ENCODE measurements at regions not wholly inside any gene's neighbourhood (a gene's known extent, or its start where the extent isn't known, plus 50 kb on each side); places are given as distances from the start of the nearest gene placed in this dataset.

GRCh38 chr14:57089901-57090300 is 178.8 kb downstream of the EXOC5 start:
- Histone ChIP-seq H3K27ac (ENCODE audit: extremely low read depth, low read depth, low read length) (no peak overlapping the region), H3K4me2 (ENCODE audit: insufficient read depth, low read length) (no peak overlapping the region), H3K79me2 (ENCODE audit: control insufficient read depth, insufficient read depth, low read length) (no peaks in the 10 kb centered on the region), H3K9me1 (ENCODE audit: control insufficient read depth, insufficient read depth, low read length) (no peaks in the 10 kb centered on the region), H2AFZ (ENCODE audit: low read depth, low read length) (no peak overlapping the region), H3K36me3 (ENCODE audit: control insufficient read depth, insufficient read depth, low read length) (no peaks in the 10 kb centered on the region), H4K20me1 (replicated peaks; ENCODE audit: control insufficient read depth, insufficient read depth, low read length) (no peaks in the 10 kb centered on the region), H3K27me3 (ENCODE audit: control insufficient read depth in 2 of 2, insufficient read depth in 2 of 2, low read length in 2 of 2) (no peaks in the 10 kb centered on the region; a peak in 1 of 5 replicates), H3K4me3 (no peak overlapping the region), H3K9ac (ENCODE audit: insufficient read depth in 1 of 2, low read depth in 2 of 2, low read length in 2 of 2) (no peak overlapping the region), H3K9me3 (replicated peaks; ENCODE audit: control insufficient read depth, insufficient read depth, low read depth, low read length) (no peaks in the 10 kb centered on the region), H3K4me1 (replicated peaks in 1 of 2; ENCODE audit: control insufficient read depth in 2 of 2, insufficient read depth in 2 of 2, low read length in 2 of 2) (no peaks in the 10 kb centered on the region)
- in situ Hi-C loops (cut with MboI): no loop called here
- POLR2A ChIA-PET: no interaction called here
- ATAC-seq: no peak
- no TSS peak for BruUV-seq (replicated peaks)
- TF ChIP-seq ZNF217 (CRISPR knock-in tag; IDR thresholded peaks at IDR 0.05) (no peak), SAFB (IDR thresholded peaks at IDR 0.05; ENCODE audit: borderline replicate concordance, low read depth, low read length) (no peak), TAF15 (IDR thresholded peaks at IDR 0.05; ENCODE audit: low read depth, low read length) (no peak)
- TF ChIP-seq, protein P1, sequence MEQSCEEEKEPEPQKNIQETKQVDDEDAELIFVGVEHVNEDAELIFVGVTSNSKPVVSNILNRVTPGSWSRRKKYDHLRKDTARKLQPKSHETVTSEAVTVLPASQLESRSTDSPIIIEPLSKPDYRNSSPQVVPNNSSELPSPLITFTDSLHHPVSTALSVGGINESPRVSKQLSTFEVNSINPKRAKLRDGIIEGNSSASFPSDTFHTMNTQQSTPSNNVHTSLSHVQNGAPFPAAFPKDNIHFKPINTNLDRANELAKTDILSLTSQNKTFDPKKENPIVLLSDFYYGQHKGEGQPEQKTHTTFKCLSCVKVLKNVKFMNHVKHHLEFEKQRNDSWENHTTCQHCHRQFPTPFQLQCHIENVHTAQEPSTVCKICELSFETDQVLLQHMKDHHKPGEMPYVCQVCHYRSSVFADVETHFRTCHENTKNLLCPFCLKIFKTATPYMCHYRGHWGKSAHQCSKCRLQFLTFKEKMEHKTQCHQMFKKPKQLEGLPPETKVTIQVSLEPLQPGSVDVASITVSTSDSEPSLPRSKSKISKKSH (CRISPR knock-in tag; IDR thresholded peaks at IDR 0.05): no peak
- intact Hi-C loops (cut with micrococcal nuclease): no loop called here
- CTCF ChIA-PET (ENCODE audit: low intra/inter-chr PET ratio): no interaction called here
- 0% methylated on average over 2 of the region's 2 CpGs for WGBS (ENCODE audit: insufficient coverage, low coverage, missing lambda C conversion rate)
- DNase-seq (ENCODE audit: extremely low read depth in 1 of 4, low spot score in 3 of 4): no peak
- FAIRE-seq: no peak

GRCh38 chr14:57087841-57088240 is 180.9 kb downstream of the EXOC5 start:
- no TSS peak for BruUV-seq (replicated peaks)
- CTCF ChIA-PET (ENCODE audit: low intra/inter-chr PET ratio): no interaction called here
- intact Hi-C loops (cut with micrococcal nuclease) (no loop called here), in situ Hi-C loops (cut with MboI) (no loop called here)
- 0% methylated on average over 2 of the region's 2 CpGs for WGBS (ENCODE audit: insufficient coverage, low coverage, missing lambda C conversion rate)
- no peaks in the 10 kb centered on the region for H4K20me1 ChIP-seq (replicated peaks; ENCODE audit: control insufficient read depth, insufficient read depth, low read length)
- no peaks in the 10 kb centered on the region for H3K36me3 ChIP-seq (ENCODE audit: control insufficient read depth, insufficient read depth, low read length)
- no peak for DNase-seq (ENCODE audit: extremely low read depth in 1 of 4, low spot score in 3 of 4)
- H3K79me2 ChIP-seq (ENCODE audit: control insufficient read depth, insufficient read depth, low read length): no peaks in the 10 kb centered on the region
- ATAC-seq: no peak
- POLR2A ChIA-PET: interaction anchor here (0.6 kb wide), 1 partner anchor 41 kb away, joined by 3 read pairs; no protein-coding TSS in a partner anchor
- no peak for FAIRE-seq
- no peaks in the 10 kb centered on the region for H3K9me1 ChIP-seq (ENCODE audit: control insufficient read depth, insufficient read depth, low read length)
- no peaks in the 10 kb centered on the region; a peak in 1 of 5 replicates for H3K4me1 ChIP-seq (replicated peaks in 1 of 2; ENCODE audit: control insufficient read depth in 2 of 2, insufficient read depth in 2 of 2, low read length in 2 of 2)
- H2AFZ ChIP-seq (ENCODE audit: low read depth, low read length): no peak overlapping the region
- no peak overlapping the region for H3K4me2 ChIP-seq (ENCODE audit: insufficient read depth, low read length)
- no peaks in the 10 kb centered on the region for H3K9me3 ChIP-seq (replicated peaks; ENCODE audit: control insufficient read depth, insufficient read depth, low read depth, low read length)
- H3K4me3 ChIP-seq: no peak overlapping the region
- H3K27me3 ChIP-seq (ENCODE audit: control insufficient read depth in 2 of 2, insufficient read depth in 2 of 2, low read length in 2 of 2): no peaks in the 10 kb centered on the region; a peak in 1 of 5 replicates
- no peak overlapping the region for H3K27ac ChIP-seq (ENCODE audit: extremely low read depth, low read depth, low read length)
- H3K9ac ChIP-seq (ENCODE audit: insufficient read depth in 1 of 2, low read depth in 2 of 2, low read length in 2 of 2): no peak overlapping the region
- TF ChIP-seq, protein P2, sequence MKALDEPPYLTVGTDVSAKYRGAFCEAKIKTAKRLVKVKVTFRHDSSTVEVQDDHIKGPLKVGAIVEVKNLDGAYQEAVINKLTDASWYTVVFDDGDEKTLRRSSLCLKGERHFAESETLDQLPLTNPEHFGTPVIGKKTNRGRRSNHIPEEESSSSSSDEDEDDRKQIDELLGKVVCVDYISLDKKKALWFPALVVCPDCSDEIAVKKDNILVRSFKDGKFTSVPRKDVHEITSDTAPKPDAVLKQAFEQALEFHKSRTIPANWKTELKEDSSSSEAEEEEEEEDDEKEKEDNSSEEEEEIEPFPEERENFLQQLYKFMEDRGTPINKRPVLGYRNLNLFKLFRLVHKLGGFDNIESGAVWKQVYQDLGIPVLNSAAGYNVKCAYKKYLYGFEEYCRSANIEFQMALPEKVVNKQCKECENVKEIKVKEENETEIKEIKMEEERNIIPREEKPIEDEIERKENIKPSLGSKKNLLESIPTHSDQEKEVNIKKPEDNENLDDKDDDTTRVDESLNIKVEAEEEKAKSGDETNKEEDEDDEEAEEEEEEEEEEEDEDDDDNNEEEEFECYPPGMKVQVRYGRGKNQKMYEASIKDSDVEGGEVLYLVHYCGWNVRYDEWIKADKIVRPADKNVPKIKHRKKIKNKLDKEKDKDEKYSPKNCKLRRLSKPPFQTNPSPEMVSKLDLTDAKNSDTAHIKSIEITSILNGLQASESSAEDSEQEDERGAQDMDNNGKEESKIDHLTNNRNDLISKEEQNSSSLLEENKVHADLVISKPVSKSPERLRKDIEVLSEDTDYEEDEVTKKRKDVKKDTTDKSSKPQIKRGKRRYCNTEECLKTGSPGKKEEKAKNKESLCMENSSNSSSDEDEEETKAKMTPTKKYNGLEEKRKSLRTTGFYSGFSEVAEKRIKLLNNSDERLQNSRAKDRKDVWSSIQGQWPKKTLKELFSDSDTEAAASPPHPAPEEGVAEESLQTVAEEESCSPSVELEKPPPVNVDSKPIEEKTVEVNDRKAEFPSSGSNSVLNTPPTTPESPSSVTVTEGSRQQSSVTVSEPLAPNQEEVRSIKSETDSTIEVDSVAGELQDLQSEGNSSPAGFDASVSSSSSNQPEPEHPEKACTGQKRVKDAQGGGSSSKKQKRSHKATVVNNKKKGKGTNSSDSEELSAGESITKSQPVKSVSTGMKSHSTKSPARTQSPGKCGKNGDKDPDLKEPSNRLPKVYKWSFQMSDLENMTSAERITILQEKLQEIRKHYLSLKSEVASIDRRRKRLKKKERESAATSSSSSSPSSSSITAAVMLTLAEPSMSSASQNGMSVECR (CRISPR knock-in tag; IDR thresholded peaks at IDR 0.05): no peak
- no peak for TF ChIP-seq ETS1 (conservative IDR thresholded peaks at IDR 0.05; ENCODE audit: control insufficient read depth, low read depth, low read length)
- no peak for TF ChIP-seq NRF1 (conservative IDR thresholded peaks at IDR 0.05 in 1 of 2, IDR thresholded peaks at IDR 0.05 in 1 of 2)

Measured in K562 (cell line).